Upper lobe of right lung (tissue), 1 donor: ENCODE measurements at regions not wholly inside any gene's neighbourhood (a gene's known extent, or its start where the extent isn't known, plus 50 kb on each side); places are given as distances from the start of the nearest gene placed in this dataset.

Experiments used
- ATAC-seq: fragments of 200-7000 bp; cut with Tn5 transposase; one replicate; pipeline ENCODE4 v1.9.1; 2020; ENCODE audit warnings: mild to moderate bottlenecking, moderate library complexity
- DNase-seq: peaks from one replicate; pipeline ENCODE4 v3.0.0-alpha.2; 2020
- H3K27ac ChIP-seq: fragments of 200-600 bp; one replicate; pipeline ENCODE4 v1.8.0; 2022
- H3K27me3 ChIP-seq: fragments of 200-600 bp; one replicate; pipeline ENCODE4 v1.8.0; 2022; ENCODE audit warnings: mild to moderate bottlenecking
- H3K36me3 ChIP-seq: fragments of 200-600 bp; one replicate; pipeline ENCODE4 v1.8.0; 2022
- H3K4me1 ChIP-seq: fragments of 200-600 bp; one replicate; pipeline ENCODE4 v1.8.0; 2022
- H3K4me3 ChIP-seq: fragments of 200-600 bp; one replicate; pipeline ENCODE4 v1.8.0; 2022; ENCODE audit warnings: mild to moderate bottlenecking
- H3K9me3 ChIP-seq: fragments of 200-600 bp; one replicate; pipeline ENCODE4 v1.8.0; 2022
- CTCF ChIP-seq: fragments of 200-600 bp; IDR thresholded peaks from one replicate; pipeline ENCODE4 v1.8.0; 2022; ENCODE audit warnings: antibody characterized with exemption
- intact Hi-C: fragments of 100-400 bp; cut with DNase I; formaldehyde crosslinking; loops from one replicate; pipeline ENCODE4 v1.11.0; 2022
- donor health status: DM: no; HTN: yes; CAD: no; lungs with severe emphysema.

- no peaks in the 10 kb centered on the region for H3K4me1 ChIP-seq
- H3K36me3 ChIP-seq: no peaks in the 10 kb centered on the region
- no peak overlapping the region for H3K27ac ChIP-seq
- DNase-seq (no peak), ATAC-seq (no peak)
- no peak for TF ChIP-seq CTCF
- H3K27me3 ChIP-seq: no peaks in the 10 kb centered on the region
- H3K9me3 ChIP-seq: no peaks in the 10 kb centered on the region
- H3K4me3 ChIP-seq: no peak overlapping the region
- intact Hi-C loops: no loop called here
Measured at GRCh38 chr14:54137614-54137961, 181.0 kb upstream of the BMP4 start.

GRCh38 chr14:54138024-54138353 lies 181.4 kb upstream of the BMP4 start:
- no peaks in the 10 kb centered on the region for H3K9me3 ChIP-seq

GRCh38 chr14:54138354-54139038 lies 181.9 kb upstream of the BMP4 start:
- intact Hi-C loops: no loop called here
- TF ChIP-seq CTCF: no peak
- H3K36me3 ChIP-seq: no peaks in the 10 kb centered on the region
- no peaks in the 10 kb centered on the region for H3K4me1 ChIP-seq
- H3K9me3 ChIP-seq: no peaks in the 10 kb centered on the region
- ATAC-seq (no peak), DNase-seq (no peak)
- no peak overlapping the region for H3K27ac ChIP-seq
- no peaks in the 10 kb centered on the region for H3K27me3 ChIP-seq
- H3K4me3 ChIP-seq: no peak overlapping the region

More at GRCh38 chr14:54138024-54138353, 181.4 kb upstream of the BMP4 start:
- TF ChIP-seq CTCF: no peak
- intact Hi-C loops: no loop called here
- DNase-seq (no peak), ATAC-seq (no peak)
- Histone ChIP-seq H3K27ac (no peak overlapping the region), H3K27me3 (no peaks in the 10 kb centered on the region), H3K4me3 (no peak overlapping the region), H3K36me3 (no peaks in the 10 kb centered on the region), H3K4me1 (no peaks in the 10 kb centered on the region)

- intact Hi-C loops: no loop called here
- DNase-seq: no peak
- no peak for ATAC-seq
Measured at GRCh38 chr14:54140551-54140950, 183.9 kb upstream of the BMP4 start.

GRCh38 chr14:54146601-54147000 lies 190.0 kb upstream of the BMP4 start:
- Histone ChIP-seq H3K27ac (no peak overlapping the region), H3K4me3 (no peak overlapping the region), H3K27me3 (no peaks in the 10 kb centered on the region), H3K9me3 (no peaks in the 10 kb centered on the region), H3K4me1 (no peaks in the 10 kb centered on the region), H3K36me3 (no peaks in the 10 kb centered on the region)
- ATAC-seq (no peak), DNase-seq (no peak)
- intact Hi-C loops: no loop called here
- no peak for TF ChIP-seq CTCF

More at GRCh38 chr14:54140551-54140950, 183.9 kb upstream of the BMP4 start:
- no peaks in the 10 kb centered on the region for H3K36me3 ChIP-seq
- TF ChIP-seq CTCF: no peak
- H3K9me3 ChIP-seq: no peaks in the 10 kb centered on the region
- no peaks in the 10 kb centered on the region for H3K4me1 ChIP-seq
- H3K27me3 ChIP-seq: no peaks in the 10 kb centered on the region
- H3K4me3 ChIP-seq: no peak overlapping the region
- no peak overlapping the region for H3K27ac ChIP-seq

GRCh38 chr14:54147282-54147681 lies 190.7 kb upstream of the BMP4 start:
- no peaks in the 10 kb centered on the region for H3K4me1 ChIP-seq
- intact Hi-C loops: no loop called here
- H3K27ac ChIP-seq: no peak overlapping the region
- TF ChIP-seq CTCF: no peak
- no peak for DNase-seq
- H3K36me3 ChIP-seq: no peaks in the 10 kb centered on the region
- no peak overlapping the region for H3K4me3 ChIP-seq
- no peaks in the 10 kb centered on the region for H3K27me3 ChIP-seq
- ATAC-seq: no peak
- no peaks in the 10 kb centered on the region for H3K9me3 ChIP-seq
